ENCODE measurements at regions not wholly inside any gene's neighbourhood (a gene's known extent, or its start where the extent isn't known, plus 50 kb on each side); places are given as distances from the start of the nearest gene placed in this dataset.

GRCh38 chr13:90675129-90675528 is 672.4 kb upstream of the MIR17HG start:
- ATAC-seq (ENCODE audit: insufficient number of reproducible peaks, low FRiP score, low read depth): no peak
- Histone ChIP-seq H3K36me3 (no peaks in the 10 kb centered on the region), H3K27ac (no peak overlapping the region), H3K27me3 (replicated peaks; ENCODE audit: insufficient read depth) (no peaks in the 10 kb centered on the region), H3K9me3 (no peaks in the 10 kb centered on the region), H3K4me3 (no peak overlapping the region), H3K4me1 (ENCODE audit: control insufficient read depth in 1 of 2, low read depth in 2 of 2) (no peaks in the 10 kb centered on the region)
- TF ChIP-seq CTCF (IDR thresholded peaks at IDR 0.05): no peak
- DNase-seq (ENCODE audit: low spot score): no peak

- no peaks in the 10 kb centered on the region for H3K4me1 ChIP-seq (ENCODE audit: control insufficient read depth in 1 of 2, low read depth in 2 of 2)
- no peaks in the 10 kb centered on the region for H3K27me3 ChIP-seq (replicated peaks; ENCODE audit: insufficient read depth)
- H3K27ac ChIP-seq: no peak overlapping the region
- H3K36me3 ChIP-seq: no peaks in the 10 kb centered on the region
- DNase-seq (ENCODE audit: low spot score) (no peak), ATAC-seq (ENCODE audit: insufficient number of reproducible peaks, low FRiP score, low read depth) (no peak)
- H3K4me3 ChIP-seq: no peak overlapping the region
- no peaks in the 10 kb centered on the region for H3K9me3 ChIP-seq
- no peak for TF ChIP-seq CTCF (IDR thresholded peaks at IDR 0.05)
Observed at GRCh38 chr13:90680826-90681225, 666.7 kb upstream of the MIR17HG start.

- H3K4me1 ChIP-seq (ENCODE audit: control insufficient read depth in 1 of 2, low read depth in 2 of 2): no peaks in the 10 kb centered on the region
- DNase-seq (ENCODE audit: low spot score) (no peak), ATAC-seq (ENCODE audit: insufficient number of reproducible peaks, low FRiP score, low read depth) (no peak)
- no peaks in the 10 kb centered on the region for H3K27me3 ChIP-seq (replicated peaks; ENCODE audit: insufficient read depth)
- no peak overlapping the region for H3K4me3 ChIP-seq
- H3K36me3 ChIP-seq: no peaks in the 10 kb centered on the region
- H3K27ac ChIP-seq: no peak overlapping the region
- no peaks in the 10 kb centered on the region for H3K9me3 ChIP-seq
- TF ChIP-seq CTCF (IDR thresholded peaks at IDR 0.05): no peak
Observed at GRCh38 chr13:90683711-90684131, 663.8 kb upstream of the MIR17HG start.

- no peak overlapping the region for H3K4me3 ChIP-seq
- no peaks in the 10 kb centered on the region for H3K27me3 ChIP-seq (replicated peaks; ENCODE audit: insufficient read depth)
- H3K9me3 ChIP-seq: no peaks in the 10 kb centered on the region
- no peak for DNase-seq (ENCODE audit: low spot score)
- H3K36me3 ChIP-seq: no peaks in the 10 kb centered on the region
- no peak overlapping the region for H3K27ac ChIP-seq
- peaks cover 0 to 3% of the 10 kb centered on the region in 2 donors for H3K4me1 ChIP-seq (ENCODE audit: control insufficient read depth in 1 of 2, low read depth in 2 of 2)
- ATAC-seq (ENCODE audit: insufficient number of reproducible peaks, low FRiP score, low read depth): no peak
- no peak for TF ChIP-seq CTCF (IDR thresholded peaks at IDR 0.05)
Observed at GRCh38 chr13:90686442-90686841, 661.0 kb upstream of the MIR17HG start.

GRCh38 chr13:90689111-90689510 is 658.4 kb upstream of the MIR17HG start:
- DNase-seq (ENCODE audit: low spot score) (no peak), ATAC-seq (ENCODE audit: insufficient number of reproducible peaks, low FRiP score, low read depth) (no peak)
- peaks cover 0 to 3% of the 10 kb centered on the region in 2 donors for H3K4me1 ChIP-seq (ENCODE audit: control insufficient read depth in 1 of 2, low read depth in 2 of 2)
- no peaks in the 10 kb centered on the region for H3K9me3 ChIP-seq
- H3K4me3 ChIP-seq: no peak overlapping the region
- no peak overlapping the region for H3K27ac ChIP-seq
- no peak for TF ChIP-seq CTCF (IDR thresholded peaks at IDR 0.05)
- no peaks in the 10 kb centered on the region for H3K27me3 ChIP-seq (replicated peaks; ENCODE audit: insufficient read depth)
- H3K36me3 ChIP-seq: no peaks in the 10 kb centered on the region

Measured in thoracic aorta (tissue), 2 donors.